HFFc6 (cell line): ENCODE measurements at regions not wholly inside any gene's neighbourhood (a gene's known extent, or its start where the extent isn't known, plus 50 kb on each side); places are given as distances from the start of the nearest gene placed in this dataset.

Source experiments
- DNase-seq: peaks from one replicate; pipeline ENCODE4 v3.0.0-alpha.2; 2018
- H3K27ac Mint-ChIP-seq: 2 replicates; pipeline ENCODE4 v1.8.0; 2020; ENCODE audit warnings: mild to moderate bottlenecking, mixed read lengths
- H3K27me3 Mint-ChIP-seq: 2 replicates; pipeline ENCODE4 v1.8.0; 2021; ENCODE audit warnings: mild to moderate bottlenecking, moderate library complexity, mixed read lengths; ENCODE audit not compliant: insufficient read depth
- H3K36me3 Mint-ChIP-seq: 2 replicates; pipeline ENCODE4 v1.8.0; 2021; ENCODE audit warnings: low read depth, mixed read lengths
- H3K4me1 Mint-ChIP-seq: 2 replicates; pipeline ENCODE4 v1.8.0; 2020; ENCODE audit warnings: low read depth, mixed read lengths
- H3K4me3 Mint-ChIP-seq: 2 replicates; pipeline ENCODE4 v1.8.0; 2020; ENCODE audit warnings: mild to moderate bottlenecking, moderate library complexity, mixed read lengths
- H3K9me3 Mint-ChIP-seq: 2 replicates; pipeline ENCODE4 v1.8.0; 2020; ENCODE audit warnings: mild to moderate bottlenecking, mixed read lengths
- CTCF ChIP-seq: fragments of 200-600 bp; sonication (generic); IDR thresholded peaks from 2 replicates; pipeline ENCODE4 v1.5.0; 2021; ENCODE audit warnings: antibody characterized with exemption, mild to moderate bottlenecking

GRCh38 chr5:14976486-14976885 lies 104.9 kb upstream of the ANKH start:
- Mint-ChIP-seq H3K27ac (no peak overlapping the region), H3K4me1 (no peaks in the 10 kb centered on the region), H3K27me3 (peaks cover 21% of the 10 kb centered on the region), H3K4me3 (no peak overlapping the region), H3K9me3 (peaks cover 9% of the 10 kb centered on the region), H3K36me3 (no peaks in the 10 kb centered on the region)
- no peak for TF ChIP-seq CTCF
- DNase-seq = no peak

GRCh38 chr5:14971873-14972272 lies 100.3 kb upstream of the ANKH start:
- H3K4me3 Mint-ChIP-seq = no peak overlapping the region
- TF ChIP-seq CTCF = no peak
- no peaks in the 10 kb centered on the region for H3K36me3 Mint-ChIP-seq
- H3K27ac Mint-ChIP-seq = no peak overlapping the region
- no peak for DNase-seq
- H3K4me1 Mint-ChIP-seq = no peaks in the 10 kb centered on the region
- H3K9me3 Mint-ChIP-seq = peaks cover 3% of the 10 kb centered on the region; the same call in 1 of the 2 replicates
- H3K27me3 Mint-ChIP-seq = peaks cover 13% of the 10 kb centered on the region

- no peaks in the 10 kb centered on the region for H3K4me1 Mint-ChIP-seq
- H3K27ac Mint-ChIP-seq = no peak overlapping the region
- DNase-seq = no peak
- peaks cover 31% of the 10 kb centered on the region for H3K27me3 Mint-ChIP-seq
- H3K4me3 Mint-ChIP-seq = no peak overlapping the region
- H3K36me3 Mint-ChIP-seq = no peaks in the 10 kb centered on the region
- no peak for TF ChIP-seq CTCF
- H3K9me3 Mint-ChIP-seq = peaks cover 3% of the 10 kb centered on the region; the same call in 1 of the 2 replicates
These were observed 97.2 kb upstream of the ANKH start for GRCh38 chr5:14968796-14969195.

GRCh38 chr5:14967166-14967565 lies 95.6 kb upstream of the ANKH start:
- no peak overlapping the region for H3K27ac Mint-ChIP-seq
- no peak for DNase-seq
- no peaks in the 10 kb centered on the region for H3K4me1 Mint-ChIP-seq
- no peak overlapping the region for H3K4me3 Mint-ChIP-seq
- TF ChIP-seq CTCF = no peak
- H3K27me3 Mint-ChIP-seq = peaks cover 31% of the 10 kb centered on the region
- H3K36me3 Mint-ChIP-seq = no peaks in the 10 kb centered on the region
- peaks cover 3% of the 10 kb centered on the region; the same call in 1 of the 2 replicates for H3K9me3 Mint-ChIP-seq

- Mint-ChIP-seq H3K27me3 (peaks cover 28% of the 10 kb centered on the region), H3K4me3 (no peak overlapping the region), H3K27ac (no peak overlapping the region), H3K36me3 (no peaks in the 10 kb centered on the region), H3K9me3 (no peaks in the 10 kb centered on the region), H3K4me1 (no peaks in the 10 kb centered on the region)
- DNase-seq = no peak
- TF ChIP-seq CTCF = no peak
These were observed 94.2 kb upstream of the ANKH start for GRCh38 chr5:14965815-14966214.

GRCh38 chr5:14962604-14963003 lies 91.0 kb upstream of the ANKH start:
- no peaks in the 10 kb centered on the region for H3K36me3 Mint-ChIP-seq
- TF ChIP-seq CTCF = no peak
- DNase-seq = no peak
- no peak overlapping the region for H3K27ac Mint-ChIP-seq
- H3K9me3 Mint-ChIP-seq = no peaks in the 10 kb centered on the region
- H3K4me3 Mint-ChIP-seq = no peak overlapping the region
- H3K27me3 Mint-ChIP-seq = peaks cover 26% of the 10 kb centered on the region
- no peaks in the 10 kb centered on the region for H3K4me1 Mint-ChIP-seq
